ENCODE measurements at regions not wholly inside any gene's neighbourhood (a gene's known extent, or its start where the extent isn't known, plus 50 kb on each side); places are given as distances from the start of the nearest gene placed in this dataset.

GRCh38 chr14:84825481-84826251 is 704.3 kb upstream of the FLRT2 start:
- Histone ChIP-seq H3K4me1 (ENCODE audit: control insufficient read depth in 1 of 2, insufficient read depth in 1 of 2, low read depth in 1 of 2, low read length in 1 of 2) (no peaks in the 10 kb centered on the region), H3K9me3 (no peaks in the 10 kb centered on the region), H3K27me3 (no peaks in the 10 kb centered on the region), H3K4me3 (ENCODE audit: low read depth in 1 of 2, low read length in 1 of 2) (no peak overlapping the region), H3K36me3 (no peaks in the 10 kb centered on the region), H3K27ac (no peak overlapping the region)
- TF ChIP-seq, protein P1, sequence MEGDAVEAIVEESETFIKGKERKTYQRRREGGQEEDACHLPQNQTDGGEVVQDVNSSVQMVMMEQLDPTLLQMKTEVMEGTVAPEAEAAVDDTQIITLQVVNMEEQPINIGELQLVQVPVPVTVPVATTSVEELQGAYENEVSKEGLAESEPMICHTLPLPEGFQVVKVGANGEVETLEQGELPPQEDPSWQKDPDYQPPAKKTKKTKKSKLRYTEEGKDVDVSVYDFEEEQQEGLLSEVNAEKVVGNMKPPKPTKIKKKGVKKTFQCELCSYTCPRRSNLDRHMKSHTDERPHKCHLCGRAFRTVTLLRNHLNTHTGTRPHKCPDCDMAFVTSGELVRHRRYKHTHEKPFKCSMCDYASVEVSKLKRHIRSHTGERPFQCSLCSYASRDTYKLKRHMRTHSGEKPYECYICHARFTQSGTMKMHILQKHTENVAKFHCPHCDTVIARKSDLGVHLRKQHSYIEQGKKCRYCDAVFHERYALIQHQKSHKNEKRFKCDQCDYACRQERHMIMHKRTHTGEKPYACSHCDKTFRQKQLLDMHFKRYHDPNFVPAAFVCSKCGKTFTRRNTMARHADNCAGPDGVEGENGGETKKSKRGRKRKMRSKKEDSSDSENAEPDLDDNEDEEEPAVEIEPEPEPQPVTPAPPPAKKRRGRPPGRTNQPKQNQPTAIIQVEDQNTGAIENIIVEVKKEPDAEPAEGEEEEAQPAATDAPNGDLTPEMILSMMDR (IDR thresholded peaks at IDR 0.05): no peak

- H3K4me1 ChIP-seq (ENCODE audit: control insufficient read depth in 1 of 2, insufficient read depth in 1 of 2, low read depth in 1 of 2, low read length in 1 of 2): no peaks in the 10 kb centered on the region
- TF ChIP-seq, protein P1 (IDR thresholded peaks at IDR 0.05): no peak
- no peak overlapping the region for H3K4me3 ChIP-seq (ENCODE audit: low read depth in 1 of 2, low read length in 1 of 2)
- no peaks in the 10 kb centered on the region for H3K27me3 ChIP-seq
- H3K36me3 ChIP-seq: no peaks in the 10 kb centered on the region
- no peaks in the 10 kb centered on the region for H3K9me3 ChIP-seq
- H3K27ac ChIP-seq: no peak overlapping the region
Observed at GRCh38 chr14:84826294-84826693, 703.6 kb upstream of the FLRT2 start.

- H3K4me1 ChIP-seq (ENCODE audit: control insufficient read depth in 1 of 2, insufficient read depth in 1 of 2, low read depth in 1 of 2, low read length in 1 of 2): no peaks in the 10 kb centered on the region
- no peaks in the 10 kb centered on the region for H3K36me3 ChIP-seq
- no peak overlapping the region for H3K27ac ChIP-seq
- TF ChIP-seq, protein P1 (IDR thresholded peaks at IDR 0.05): no peak
- no peaks in the 10 kb centered on the region for H3K9me3 ChIP-seq
- no peak overlapping the region for H3K4me3 ChIP-seq (ENCODE audit: low read depth in 1 of 2, low read length in 1 of 2)
- no peaks in the 10 kb centered on the region for H3K27me3 ChIP-seq
Observed at GRCh38 chr14:84850595-84850994, 679.3 kb upstream of the FLRT2 start.

DNA sequence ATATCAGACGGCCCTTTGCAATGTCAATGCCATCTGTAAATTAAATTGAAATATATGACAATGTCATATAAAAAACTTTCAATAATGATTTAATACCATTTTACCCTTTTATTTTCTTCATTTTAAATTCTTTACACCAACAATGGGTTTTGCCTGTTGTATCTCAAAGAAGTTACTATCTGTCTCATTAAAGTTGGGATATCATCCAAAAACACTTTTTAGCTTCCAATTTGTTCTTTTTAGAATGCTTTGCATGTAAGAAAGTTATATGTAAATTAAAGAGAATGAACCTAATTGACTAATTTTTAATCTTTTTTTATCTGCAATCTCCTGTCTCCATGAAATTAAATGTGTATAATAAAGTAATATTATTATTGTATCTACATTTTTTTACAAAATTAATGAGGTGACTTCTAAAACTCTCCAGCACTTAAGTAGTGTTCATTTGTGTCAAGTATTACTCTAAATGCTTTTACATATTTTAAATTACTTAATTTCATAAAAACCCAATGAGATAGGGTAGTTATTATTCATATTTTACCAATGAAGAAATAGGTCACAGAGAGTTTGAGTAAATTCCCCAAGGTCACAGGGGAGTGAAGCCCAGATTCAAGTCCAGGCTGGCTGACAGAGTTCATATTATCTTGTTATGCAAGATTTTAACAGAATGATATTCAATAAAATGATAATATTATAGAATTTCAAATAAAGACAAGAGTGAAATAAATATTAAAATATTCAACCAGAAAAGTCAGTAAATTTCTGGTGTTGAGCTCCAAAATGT is 673.0 kb upstream of the FLRT2 start:
- H3K4me3 ChIP-seq (ENCODE audit: low read depth in 1 of 2, low read length in 1 of 2): no peak overlapping the region
- H3K27me3 ChIP-seq: no peaks in the 10 kb centered on the region
- no peaks in the 10 kb centered on the region for H3K9me3 ChIP-seq
- no peaks in the 10 kb centered on the region for H3K36me3 ChIP-seq
- TF ChIP-seq, protein P1 (IDR thresholded peaks at IDR 0.05): no peak
- H3K27ac ChIP-seq: no peak overlapping the region
- no peaks in the 10 kb centered on the region for H3K4me1 ChIP-seq (ENCODE audit: control insufficient read depth in 1 of 2, insufficient read depth in 1 of 2, low read depth in 1 of 2, low read length in 1 of 2)

DNA sequence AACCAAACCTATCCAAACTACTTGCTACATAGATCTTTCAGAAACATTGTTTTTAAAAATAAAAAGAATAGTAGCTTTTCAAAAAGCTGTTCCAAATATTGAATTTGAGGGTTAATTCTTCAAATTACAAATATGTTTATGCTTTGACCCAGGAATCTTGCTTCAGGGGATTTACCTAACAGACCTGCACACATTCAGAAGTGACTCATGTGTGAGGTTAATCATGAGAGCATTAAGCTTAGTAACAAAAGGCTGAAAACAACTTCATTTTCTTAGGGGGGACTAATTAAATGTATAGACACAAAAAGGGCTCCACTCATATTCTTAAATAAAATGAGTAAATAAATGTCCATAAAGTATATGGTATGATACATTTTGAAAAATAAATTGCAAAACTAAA is 672.4 kb upstream of the FLRT2 start:
- Histone ChIP-seq H3K4me1 (ENCODE audit: control insufficient read depth in 1 of 2, insufficient read depth in 1 of 2, low read depth in 1 of 2, low read length in 1 of 2) (no peaks in the 10 kb centered on the region), H3K27me3 (no peaks in the 10 kb centered on the region), H3K36me3 (no peaks in the 10 kb centered on the region), H3K27ac (no peak overlapping the region), H3K4me3 (ENCODE audit: low read depth in 1 of 2, low read length in 1 of 2) (no peak overlapping the region), H3K9me3 (no peaks in the 10 kb centered on the region)
- TF ChIP-seq, protein P1 (IDR thresholded peaks at IDR 0.05): no peak
